ENCODE measurements at regions not wholly inside any gene's neighbourhood (a gene's known extent, or its start where the extent isn't known, plus 50 kb on each side); places are given as distances from the start of the nearest gene placed in this dataset.
A peak's percentile ranks its signal among the peaks of the same experiment; 100 is the strongest.
"Not testable (repeated sequence)": the region's sequence is repeated elsewhere in the genome, so short reads cannot be mapped to it uniquely, and the experiment has no call there.

DNA sequence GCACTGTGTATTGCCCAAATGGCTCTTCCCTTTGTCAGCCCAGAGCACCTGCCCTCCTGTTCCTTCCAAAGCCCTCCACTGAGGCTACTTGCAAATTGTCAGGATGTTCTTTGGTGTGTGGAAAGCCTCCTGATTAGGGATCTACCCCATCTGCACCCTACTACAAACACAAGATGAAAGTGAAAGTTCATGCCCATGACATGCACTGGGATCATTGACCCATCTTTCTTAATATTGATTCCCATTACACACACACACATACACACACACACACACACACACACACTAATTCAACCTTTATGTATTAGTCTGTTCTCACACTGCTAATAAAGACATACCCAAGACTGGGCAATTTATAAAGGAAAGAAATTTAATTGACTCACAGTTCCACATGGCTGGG is 213.7 kb upstream of the IGFBP3 start:
- no peak for DNase-seq (ENCODE audit: low spot score)

DNA sequence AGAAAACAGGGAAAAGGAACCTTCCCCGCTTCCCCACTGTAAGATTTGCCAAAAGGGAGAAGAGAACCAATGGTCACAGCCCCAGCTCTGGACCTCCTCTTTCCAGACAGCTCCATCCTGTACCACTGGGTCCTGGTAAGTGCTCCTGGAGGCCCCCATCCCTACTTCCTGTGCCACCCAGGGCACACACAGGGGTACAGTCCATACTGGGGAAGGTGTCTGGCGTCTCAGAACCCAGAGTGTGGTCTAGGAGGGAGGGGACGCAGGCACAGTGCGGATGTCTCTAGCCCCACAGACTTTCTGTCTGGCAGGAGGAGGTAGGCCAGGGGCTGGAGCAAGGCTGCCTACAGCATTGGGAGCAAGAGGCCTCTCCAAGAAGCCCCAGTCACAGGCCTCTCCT is 213.3 kb upstream of the IGFBP3 start:
- no peak for DNase-seq (ENCODE audit: low spot score)

DNA sequence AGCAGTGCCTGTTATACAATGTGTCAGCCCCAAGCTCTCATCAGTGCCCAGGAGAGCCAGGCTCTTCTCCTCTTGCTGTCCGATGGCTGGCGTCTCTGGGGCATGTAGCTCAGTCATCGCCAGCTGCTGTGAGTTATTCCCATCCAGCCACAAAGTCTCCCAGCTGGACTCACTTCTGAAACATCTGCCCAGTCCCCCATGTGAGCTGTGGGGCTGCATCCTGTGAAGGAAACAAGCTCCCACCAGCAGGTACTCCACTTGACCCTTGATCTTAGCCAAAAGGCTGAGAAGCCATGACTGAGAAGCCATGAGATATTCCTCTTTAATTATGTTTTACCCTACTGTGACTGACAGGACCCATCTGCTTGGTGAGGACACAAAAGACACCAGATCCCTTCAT is 212.7 kb upstream of the IGFBP3 start:
- DNase-seq (ENCODE audit: low spot score), result no peak

DNA sequence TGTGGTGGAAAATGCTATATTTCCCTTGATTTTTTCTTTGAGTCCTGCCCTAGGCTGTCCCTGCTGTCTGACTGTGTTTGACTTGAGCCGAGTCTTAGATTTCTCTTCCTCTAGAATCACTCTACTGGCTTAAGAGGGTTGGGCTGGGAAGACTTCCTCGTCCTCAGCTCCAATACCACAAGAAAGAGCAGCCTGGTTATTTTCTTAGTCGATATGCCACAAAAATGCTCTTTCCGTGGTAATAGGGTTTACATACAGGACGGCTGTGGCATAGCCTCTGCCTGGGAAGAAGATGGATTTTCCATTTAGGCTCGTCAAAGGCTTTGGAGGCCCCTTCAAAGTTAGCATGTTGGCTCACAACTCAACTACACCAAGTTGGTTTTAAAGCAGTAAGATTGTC is 212.0 kb upstream of the IGFBP3 start:
- no peak for DNase-seq (ENCODE audit: low spot score)

DNA sequence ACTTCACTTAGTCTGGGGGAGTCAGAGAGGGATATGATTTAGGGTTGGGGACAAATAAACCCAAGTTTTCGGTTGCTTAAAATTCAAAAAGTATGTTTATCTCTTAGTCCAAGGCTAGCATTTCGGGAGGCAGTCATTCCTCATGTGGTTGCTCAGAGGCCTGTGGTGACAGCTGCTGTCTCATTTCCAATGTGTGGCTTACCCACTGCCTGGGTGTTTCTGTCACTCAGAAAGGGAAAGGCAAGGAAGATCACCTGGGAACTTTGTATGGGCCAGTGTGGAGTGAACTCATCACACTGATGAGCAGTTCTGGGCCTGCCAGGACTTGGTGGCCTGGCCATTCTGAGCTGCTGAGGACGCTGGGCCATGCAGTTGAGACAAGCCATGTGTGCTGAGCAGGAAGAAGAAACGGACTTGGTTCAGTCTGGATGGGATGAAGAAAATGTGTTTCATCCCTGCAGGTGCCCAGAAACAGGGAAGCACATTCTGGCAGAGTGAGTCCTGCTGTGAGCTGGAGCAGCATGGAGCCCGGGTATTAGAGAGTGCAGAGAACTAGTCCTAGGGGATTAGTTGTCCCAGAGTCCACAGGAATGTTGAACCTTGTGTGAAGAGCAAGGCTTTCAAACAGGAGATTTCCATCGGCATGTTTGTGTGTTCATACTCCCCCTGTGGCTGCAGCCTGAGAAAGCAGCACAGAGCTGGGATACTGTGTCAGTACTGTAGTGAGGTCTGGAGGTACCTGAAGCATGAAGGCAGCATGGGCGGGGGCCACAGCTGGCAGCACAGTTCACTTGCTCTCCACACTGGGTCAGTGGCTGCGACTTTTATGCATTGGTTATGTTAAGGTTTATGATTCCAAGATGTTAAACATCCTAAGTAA is 211.1 kb upstream of the IGFBP3 start:
- DNase-seq (ENCODE audit: low spot score), result peak; percentile 18

DNA sequence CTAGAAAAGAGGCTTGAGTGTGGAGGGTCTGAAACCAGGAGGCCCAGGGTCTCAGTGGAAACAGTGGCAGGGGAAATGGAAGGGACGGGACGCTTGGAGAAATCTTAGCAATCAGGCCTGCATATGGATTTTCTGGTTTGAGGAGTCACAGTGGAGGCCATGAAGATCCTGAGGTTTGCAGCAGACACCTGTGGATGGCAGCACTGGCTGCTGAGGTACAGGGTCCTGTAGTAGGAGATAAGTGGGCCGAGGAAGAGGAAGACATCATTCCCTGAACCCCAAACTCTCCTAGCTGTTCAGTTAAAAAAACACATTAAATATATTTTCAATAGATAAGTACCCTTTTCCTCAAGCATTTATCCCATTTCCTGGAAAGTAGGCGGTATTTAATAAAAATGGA is 208.8 kb upstream of the IGFBP3 start:
- DNase-seq (ENCODE audit: low spot score), result no peak

DNA sequence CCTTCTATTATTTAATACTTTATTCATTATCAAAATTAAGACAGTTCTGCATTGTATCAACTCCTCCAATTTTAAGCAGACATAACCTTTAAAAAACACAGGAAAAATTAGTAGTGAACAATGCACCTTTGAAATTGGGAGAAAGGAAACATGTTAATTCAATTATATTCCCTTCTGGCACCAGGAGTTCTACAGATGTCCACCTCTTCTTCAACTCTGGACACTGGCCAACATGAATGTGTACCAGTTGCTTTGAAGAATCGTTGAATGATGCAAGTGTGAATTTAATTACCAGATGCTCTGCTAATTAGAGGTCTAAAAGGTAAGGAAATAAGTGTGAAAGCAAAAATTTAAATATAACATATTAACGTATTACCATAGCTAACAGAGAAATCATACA is 206.7 kb upstream of the IGFBP3 start:
- DNase-seq (ENCODE audit: low spot score), result no peak

DNA sequence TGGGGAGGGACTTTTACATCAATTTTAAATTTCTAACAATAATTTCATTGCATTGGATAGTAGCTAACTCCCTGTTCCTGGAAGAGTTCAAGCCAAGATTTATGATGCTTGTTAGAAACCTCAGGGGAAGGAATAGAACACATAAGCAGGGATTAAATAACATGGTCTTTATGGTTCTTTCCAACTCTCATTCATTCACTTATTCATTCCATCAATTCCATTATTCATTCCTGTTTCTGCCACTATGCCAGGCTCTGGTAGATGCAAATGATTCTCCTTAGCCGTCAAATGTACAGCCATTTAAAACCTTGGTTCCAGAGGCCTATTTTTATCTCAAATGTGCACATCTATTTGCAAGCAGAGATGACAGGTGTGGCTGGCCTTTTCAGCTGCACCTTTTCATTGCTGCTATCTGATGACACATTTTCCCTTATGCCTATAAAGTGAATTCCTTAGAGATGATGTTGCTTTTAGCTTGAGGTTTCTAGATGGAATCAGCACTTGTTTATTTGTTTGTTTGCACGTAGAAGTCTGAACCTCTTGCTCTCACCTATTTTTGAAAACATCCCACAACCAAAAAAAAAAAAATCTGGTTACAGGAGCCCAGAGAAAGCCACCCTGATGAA is 205.7 kb upstream of the IGFBP3 start:
- DNase-seq (ENCODE audit: low spot score), result no peak

DNA sequence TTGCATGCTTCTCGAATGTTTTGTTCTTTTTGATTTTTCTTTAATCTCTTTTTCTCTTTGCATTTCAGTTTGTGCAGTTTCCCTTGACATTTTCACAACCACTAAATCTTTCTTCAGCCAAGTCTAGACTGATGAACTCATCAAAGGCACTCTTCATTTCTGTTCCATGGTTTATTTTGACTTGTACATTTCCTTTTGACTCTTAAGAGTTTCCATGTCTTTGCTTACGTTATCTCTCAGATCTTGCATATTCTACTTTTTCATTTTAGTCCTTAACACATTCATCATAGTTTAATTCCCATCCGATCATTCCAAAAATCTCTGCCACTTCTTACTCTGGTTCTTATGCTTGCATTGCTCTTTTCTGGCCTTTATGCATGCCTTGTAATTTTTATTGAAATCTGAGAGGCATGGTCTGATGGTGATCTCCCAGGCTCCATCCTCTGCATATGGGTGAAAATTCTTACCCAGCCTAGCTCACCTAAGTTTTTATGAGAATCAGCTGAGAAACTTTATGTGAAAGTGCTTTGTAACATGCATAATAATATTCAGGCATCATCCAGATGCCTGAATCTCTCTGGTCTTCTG is 202.8 kb upstream of the IGFBP3 start:
- DNase-seq (ENCODE audit: low spot score), result no peak

DNA sequence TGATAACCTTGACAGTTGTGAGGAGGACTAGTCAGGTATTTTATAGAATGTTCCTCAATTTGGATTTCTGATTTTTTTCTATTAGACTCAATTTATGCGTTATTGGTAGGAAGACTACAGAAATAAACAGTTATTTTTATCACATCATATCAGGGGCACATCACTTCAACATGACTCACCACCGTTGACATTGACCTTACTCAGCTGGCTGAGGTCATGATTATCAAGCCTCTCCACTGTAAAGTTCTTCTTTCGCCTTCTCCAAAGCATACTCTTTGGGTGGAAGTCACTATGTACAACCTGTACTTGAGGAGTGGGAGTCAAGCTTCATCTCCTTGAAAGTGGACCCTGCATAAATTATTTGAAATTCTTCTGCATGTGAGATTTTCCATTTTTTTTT is 194.3 kb upstream of the IGFBP3 start:
- no peak for DNase-seq (ENCODE audit: low spot score)

DNA sequence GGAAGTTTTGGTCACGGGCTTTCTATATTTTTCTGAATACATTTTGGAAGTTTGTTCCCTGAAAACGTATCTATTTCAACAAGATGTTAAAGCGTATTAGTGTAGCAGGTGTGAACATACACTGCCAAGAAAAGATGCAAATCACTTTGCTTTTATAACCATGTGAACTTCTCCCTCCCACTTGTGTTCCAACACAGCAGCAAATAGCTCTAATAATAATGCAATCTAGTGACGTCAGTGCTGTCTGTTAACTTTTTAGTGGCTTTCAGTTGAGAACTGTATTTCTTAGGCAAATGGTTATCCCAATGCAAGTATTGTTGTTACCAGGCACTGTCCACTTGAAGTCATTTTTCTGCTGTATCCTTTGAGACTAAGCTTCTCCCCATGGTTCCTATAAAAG is 188.4 kb upstream of the IGFBP3 start:
- DNase-seq (ENCODE audit: low spot score), result no peak

DNA sequence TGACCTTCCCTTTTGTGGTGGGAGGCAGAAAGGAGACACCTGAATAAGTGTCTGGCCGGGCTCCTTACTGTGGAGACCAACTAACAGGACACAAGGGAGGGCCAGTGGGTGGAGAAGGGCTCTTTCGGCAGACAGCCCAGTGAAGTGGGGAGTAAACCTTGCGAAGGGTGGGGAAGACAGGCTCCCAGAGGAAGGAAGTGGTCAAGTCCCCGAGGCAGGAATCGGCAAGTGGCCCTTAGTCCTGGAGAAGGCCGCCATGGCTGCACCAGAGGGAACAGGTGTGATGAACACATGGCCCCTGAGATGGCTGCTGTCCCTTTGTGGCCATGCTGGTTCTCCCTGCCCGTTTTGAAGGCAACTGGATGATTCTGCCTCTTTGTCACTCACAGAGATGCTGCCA is 187.2 kb upstream of the IGFBP3 start:
- no peak for DNase-seq (ENCODE audit: low spot score)

DNA sequence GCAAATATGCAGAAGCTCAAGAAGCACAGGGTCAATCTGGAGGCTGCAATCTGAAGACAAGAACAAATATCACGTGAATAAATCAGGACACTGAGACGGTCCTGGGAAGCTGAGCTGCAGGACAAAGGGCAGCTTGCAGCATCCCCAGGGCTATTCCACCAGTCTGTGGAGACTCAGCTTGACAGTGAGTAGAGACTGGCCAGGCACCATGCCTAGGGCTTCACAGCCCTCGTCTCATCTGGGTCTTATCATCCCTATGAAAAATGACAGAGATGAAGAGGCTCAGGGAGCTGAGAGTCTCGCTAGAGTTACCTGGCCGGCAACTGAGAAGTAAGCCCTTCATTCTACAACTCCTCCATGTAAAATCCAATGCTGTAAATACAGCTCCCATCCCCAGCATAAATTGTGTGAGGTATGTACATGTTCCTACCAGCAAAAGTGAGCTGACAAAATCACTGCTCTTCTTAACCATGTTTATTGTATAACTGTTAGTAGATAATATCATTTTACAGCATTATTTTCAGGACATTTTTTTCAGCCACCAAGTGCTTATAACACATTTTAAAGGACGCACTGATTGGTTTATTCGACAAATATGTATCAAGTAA is 186.6 kb upstream of the IGFBP3 start:
- DNase-seq (ENCODE audit: low spot score), result no peak

DNA sequence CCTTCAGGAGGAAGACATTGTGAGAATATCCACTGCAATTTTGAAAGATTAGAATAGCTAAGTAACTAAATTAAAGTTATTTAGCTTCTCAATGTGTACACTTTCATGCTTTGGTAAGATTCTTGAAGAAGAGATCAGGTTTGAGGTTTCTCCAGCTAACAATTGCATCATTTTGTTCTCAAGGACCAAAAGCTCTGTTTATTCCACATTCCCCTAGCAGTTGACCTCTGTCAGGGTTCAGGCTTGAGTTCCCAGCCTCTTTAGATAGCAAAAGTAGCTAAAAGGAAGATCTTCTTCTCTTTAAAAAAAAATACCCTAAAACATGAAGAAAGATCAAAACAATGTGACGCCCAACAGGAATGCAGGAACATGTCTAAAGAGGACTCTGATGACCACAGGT is 179.4 kb upstream of the IGFBP3 start:
- no peak for DNase-seq (ENCODE audit: low spot score)

DNA sequence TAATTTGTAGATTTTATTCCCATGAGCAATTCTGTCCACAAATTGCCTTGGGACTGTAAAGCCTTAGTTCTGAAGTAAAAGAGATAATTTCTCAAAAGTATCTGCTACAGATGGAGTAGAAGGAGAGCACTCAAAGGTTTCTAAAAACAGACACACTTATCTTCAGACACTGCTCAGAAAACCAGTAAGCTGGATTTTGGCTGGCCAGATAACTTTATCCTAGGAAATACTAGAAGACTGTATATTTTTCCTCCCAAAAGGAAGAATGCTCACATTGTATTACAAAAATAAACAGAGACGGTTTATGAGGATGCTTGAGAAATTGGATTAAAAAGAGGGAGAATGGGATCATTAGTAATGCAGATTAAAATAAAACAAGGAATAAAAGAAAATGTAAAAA is 178.0 kb upstream of the IGFBP3 start:
- no peak for DNase-seq (ENCODE audit: low spot score)

DNA sequence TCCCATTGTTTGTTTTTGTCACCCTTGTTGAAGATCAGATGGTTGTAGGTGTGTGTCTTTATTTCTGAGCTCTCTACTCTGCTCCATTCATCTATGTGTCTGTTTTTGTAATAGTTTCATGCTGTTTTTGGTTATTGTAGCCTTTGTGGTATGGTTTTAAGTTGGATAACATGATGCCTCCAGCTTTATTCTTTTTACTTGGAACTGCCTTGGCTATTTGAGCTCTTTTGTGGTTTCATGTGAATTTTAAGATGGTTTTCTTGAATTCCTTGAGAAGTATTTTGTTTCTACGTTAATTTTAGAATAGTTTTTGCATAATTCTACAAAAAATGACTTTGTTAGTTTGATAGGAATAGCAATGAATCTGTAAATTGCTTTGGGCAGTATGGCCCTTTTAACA is 170.0 kb upstream of the IGFBP3 start:
- no peak for DNase-seq (ENCODE audit: low spot score)

DNA sequence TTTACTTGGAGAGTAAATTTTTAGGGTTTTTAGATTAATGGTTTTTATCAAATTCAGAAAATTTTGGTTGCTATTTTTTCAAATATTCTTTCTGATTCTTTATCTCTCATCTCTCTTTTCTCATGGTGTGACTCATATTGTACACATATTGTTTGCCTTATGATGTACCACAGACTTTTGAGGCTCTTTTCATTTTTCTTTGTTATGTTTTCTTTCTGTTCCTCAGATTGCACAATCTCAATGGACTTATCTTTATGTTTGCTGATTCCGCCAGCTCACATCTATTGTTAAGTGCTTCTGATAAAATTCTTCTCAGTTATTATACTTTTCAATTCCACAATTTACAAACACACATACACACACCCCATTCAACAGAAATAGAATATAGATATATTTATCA is 168.2 kb upstream of the IGFBP3 start:
- no peak for DNase-seq (ENCODE audit: low spot score)

DNA sequence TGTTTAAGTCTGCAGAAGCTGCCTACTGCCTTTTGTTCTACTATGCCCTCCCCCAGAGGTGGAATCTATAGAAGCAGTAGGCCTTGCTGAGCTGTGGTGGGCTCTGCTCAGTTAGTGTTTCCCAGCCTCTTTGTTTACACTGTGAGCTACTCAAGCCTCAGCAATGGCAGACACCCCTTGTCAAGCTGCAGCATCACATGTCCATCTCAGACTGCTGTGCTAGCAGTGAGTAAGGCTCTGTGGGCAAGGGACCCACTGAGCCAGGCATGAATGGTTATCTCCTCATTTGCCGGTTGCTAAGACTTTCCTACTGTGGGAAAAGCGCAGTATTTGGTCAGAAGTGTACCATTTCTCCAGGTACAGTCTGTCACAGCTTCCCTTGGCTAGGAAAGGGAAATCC is 167.4 kb upstream of the IGFBP3 start:
- DNase-seq (ENCODE audit: low spot score), result not testable (repeated sequence)

DNA sequence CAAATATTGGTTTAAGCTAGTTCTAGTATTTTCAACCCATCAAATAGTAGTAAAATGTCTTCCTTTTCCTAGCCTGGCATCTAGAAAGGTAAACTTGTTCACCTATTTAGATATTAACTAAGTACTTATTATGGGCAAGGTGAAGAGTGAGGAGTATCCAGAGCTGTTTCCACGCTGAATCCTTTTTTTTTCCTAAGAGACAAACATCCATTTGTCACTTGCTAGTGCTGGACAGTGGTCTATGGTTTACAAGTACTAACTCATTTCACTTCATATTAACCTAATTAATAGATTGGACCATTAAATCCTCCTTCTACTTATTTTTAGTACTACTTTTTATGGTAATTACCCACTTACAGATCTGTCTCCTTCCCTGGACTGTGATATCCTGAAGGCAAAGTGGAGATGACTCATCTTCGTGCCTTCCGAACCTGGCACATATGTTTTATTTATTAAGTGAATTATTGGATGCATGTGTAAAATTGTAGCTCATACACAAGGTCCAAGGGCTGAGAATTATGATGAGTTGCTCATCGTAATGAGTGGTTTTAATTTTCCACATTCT is 159.6 kb upstream of the IGFBP3 start:
- DNase-seq (ENCODE audit: low spot score), result no peak

DNA sequence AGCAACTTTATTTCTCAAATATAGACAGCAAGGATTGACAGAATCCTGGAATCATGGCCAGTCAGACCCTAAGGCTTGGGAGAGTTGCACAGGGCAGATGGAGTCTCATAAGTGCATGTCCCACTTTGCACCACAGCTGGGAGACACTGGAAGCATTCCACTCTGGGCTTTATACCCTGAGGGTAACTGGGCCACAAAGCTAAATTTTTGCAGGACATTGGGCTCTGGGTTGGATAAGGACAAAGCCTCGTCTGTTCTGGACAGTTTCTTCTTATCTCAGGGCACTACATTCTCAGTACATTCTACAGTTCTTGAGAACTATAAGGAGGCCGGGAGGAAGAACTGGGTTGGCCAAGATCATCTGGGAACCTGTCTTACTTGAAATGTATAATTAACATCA is 158.3 kb upstream of the IGFBP3 start:
- DNase-seq (ENCODE audit: low spot score), result no peak

DNA sequence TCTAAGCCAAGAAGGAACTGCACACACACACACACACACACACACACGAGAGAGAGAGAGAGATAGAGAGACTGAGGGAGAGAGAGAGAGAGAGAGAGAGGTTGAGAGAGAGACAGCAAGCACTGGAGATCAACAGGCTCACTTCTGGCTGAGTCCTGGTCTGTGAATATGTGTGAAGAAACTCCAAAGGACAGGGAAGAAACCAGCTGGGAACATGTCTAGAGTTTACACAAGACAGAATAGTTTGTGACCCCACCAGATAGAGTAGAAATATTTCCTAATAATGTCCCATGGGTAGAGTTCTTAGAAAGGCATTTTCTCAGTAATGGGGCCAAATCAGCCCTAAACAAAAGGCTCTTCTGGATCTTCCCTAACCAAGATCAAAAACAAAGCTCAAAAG is 155.5 kb upstream of the IGFBP3 start:
- DNase-seq (ENCODE audit: low spot score), result no peak

DNA sequence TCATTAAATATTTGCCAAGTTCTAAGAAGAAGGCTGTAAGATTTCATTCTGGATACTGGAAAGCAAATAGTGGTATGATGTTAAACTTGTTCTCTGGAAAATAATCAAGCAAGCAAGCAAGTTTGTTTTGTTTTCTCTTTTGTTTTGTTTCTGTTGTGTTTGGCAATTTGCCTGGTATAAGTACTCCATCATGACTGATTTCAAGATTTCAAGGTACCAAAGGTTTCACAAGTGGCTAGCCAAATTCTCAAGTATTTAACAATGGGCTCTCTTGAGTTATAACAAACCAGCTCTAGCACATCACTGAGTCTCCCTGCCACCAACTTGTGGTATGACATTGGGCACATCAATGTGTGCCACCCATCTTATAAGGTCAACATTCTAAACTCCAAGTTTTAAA is 151.7 kb upstream of the IGFBP3 start:
- no peak for DNase-seq (ENCODE audit: low spot score)

DNA sequence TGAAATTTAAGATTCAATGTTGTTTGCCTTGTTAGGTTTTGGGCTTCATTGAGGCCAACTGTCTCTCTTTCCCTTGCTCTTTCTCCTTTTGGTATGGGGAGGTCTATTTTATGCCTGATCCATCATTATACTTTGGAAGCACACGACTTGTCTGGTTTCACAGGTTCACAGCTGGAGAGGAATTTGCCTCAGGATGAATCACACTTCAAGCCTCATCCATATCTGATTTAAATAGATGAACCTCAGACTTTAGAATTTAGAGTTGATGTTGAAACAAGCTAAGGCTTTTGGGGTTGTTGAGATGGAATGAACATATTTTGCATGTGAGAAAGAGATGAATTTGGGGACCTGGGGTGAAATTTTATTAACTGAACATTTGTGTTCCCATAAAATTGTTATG is 150.5 kb upstream of the IGFBP3 start:
- DNase-seq (ENCODE audit: low spot score), result no peak

Data from AG08396 (cell line).